GM21528 (cell line): ENCODE measurements at regions not wholly inside any gene's neighbourhood (a gene's known extent, or its start where the extent isn't known, plus 50 kb on each side); places are given as distances from the start of the nearest gene placed in this dataset.

Experiments
- ATAC-seq: cut with Tn5 transposase; IDR thresholded peaks from one replicate; pipeline ENCODE4 v1.9.1; 2021; ENCODE audit warnings: mild to moderate bottlenecking, moderate library complexity; ENCODE audit not compliant: unreplicated experiment, low FRiP score

GRCh38 chr21:25425156-25425555 lies 182.1 kb downstream of the MRPL39 start:
- ATAC-seq, result no peak

GRCh38 chr21:25424634-25425033 lies 182.6 kb downstream of the MRPL39 start:
- no peak for ATAC-seq

- ATAC-seq, result no peak
These were observed 183.2 kb downstream of the MRPL39 start for GRCh38 chr21:25424048-25424447.

GRCh38 chr21:25422610-25423608 lies 184.4 kb downstream of the MRPL39 start:
- ATAC-seq, result no peak

GRCh38 chr21:25421321-25422028 lies 185.8 kb downstream of the MRPL39 start:
- ATAC-seq, result peak; percentile 78

- no peak for ATAC-seq
These were observed 186.4 kb downstream of the MRPL39 start for GRCh38 chr21:25420831-25421230.

GRCh38 chr21:25416669-25417068 lies 190.6 kb downstream of the MRPL39 start:
- ATAC-seq, result no peak

GRCh38 chr21:25412100-25412499 lies 195.2 kb downstream of the MRPL39 start:
- no peak for ATAC-seq

- no peak for ATAC-seq
These were observed 197.3 kb downstream of the MRPL39 start for GRCh38 chr21:25409978-25410377.

GRCh38 chr21:25408666-25409065 lies 198.6 kb downstream of the MRPL39 start:
- no peak for ATAC-seq

- ATAC-seq, result no peak
These were observed 200.2 kb downstream of the MRPL39 start for GRCh38 chr21:25406887-25407579.

- no peak for ATAC-seq
These were observed 201.3 kb downstream of the MRPL39 start for GRCh38 chr21:25405984-25406383.

- ATAC-seq, result no peak
These were observed 204.9 kb downstream of the MRPL39 start for GRCh38 chr21:25402134-25402961.

- no peak for ATAC-seq
These were observed 206.9 kb downstream of the MRPL39 start for GRCh38 chr21:25400427-25400826.

- no peak for ATAC-seq
These were observed 208.7 kb downstream of the MRPL39 start for GRCh38 chr21:25398630-25399029.

GRCh38 chr21:25396135-25396711 lies 211.1 kb downstream of the MRPL39 start:
- ATAC-seq, result peak; percentile 91

- no peak for ATAC-seq
These were observed 215.5 kb downstream of the MRPL39 start for GRCh38 chr21:25391777-25392176.

- ATAC-seq, result no peak
These were observed 216.6 kb downstream of the MRPL39 start for GRCh38 chr21:25390701-25391100.

- no peak for ATAC-seq
These were observed 219.6 kb downstream of the MRPL39 start for GRCh38 chr21:25387665-25388064.
